GM10266 (cell line): ENCODE measurements at regions not wholly inside any gene's neighbourhood (a gene's known extent, or its start where the extent isn't known, plus 50 kb on each side); places are given as distances from the start of the nearest gene placed in this dataset.

ENCODE experiments used
- DNase-seq: peaks from one replicate; pipeline ENCODE4 v3.0.0; 2012; ENCODE audit errors: extremely low spot score
- TF ChIP-seq, protein P1 (sequence below): IDR thresholded peaks from 2 replicates; pipeline ENCODE4 v1.5.1; 2012; ENCODE audit warnings: mild to moderate bottlenecking, low read depth; ENCODE audit not compliant: control insufficient read depth, insufficient read depth; ENCODE audit errors: missing control alignments

DNA sequence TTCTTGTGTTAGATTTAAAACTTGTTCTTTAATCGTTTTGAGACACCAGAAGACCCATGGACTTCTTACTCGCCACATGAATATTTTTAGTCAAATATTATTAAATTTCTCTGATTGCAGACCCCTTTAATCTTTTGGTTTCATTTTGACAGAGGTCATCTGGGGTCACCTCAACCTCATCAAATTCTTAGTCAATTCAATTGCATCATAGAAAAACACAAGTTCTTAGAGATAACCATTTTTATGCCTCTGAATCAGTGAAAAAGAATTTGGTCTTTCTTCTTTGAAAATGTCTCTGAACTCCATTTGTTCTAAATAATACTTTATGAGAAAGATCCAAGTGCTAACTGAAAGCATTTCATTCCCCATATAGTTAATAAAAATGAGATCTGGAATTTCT lies 55.2 kb upstream of the CBLN4 start:
- TF ChIP-seq, protein P1, sequence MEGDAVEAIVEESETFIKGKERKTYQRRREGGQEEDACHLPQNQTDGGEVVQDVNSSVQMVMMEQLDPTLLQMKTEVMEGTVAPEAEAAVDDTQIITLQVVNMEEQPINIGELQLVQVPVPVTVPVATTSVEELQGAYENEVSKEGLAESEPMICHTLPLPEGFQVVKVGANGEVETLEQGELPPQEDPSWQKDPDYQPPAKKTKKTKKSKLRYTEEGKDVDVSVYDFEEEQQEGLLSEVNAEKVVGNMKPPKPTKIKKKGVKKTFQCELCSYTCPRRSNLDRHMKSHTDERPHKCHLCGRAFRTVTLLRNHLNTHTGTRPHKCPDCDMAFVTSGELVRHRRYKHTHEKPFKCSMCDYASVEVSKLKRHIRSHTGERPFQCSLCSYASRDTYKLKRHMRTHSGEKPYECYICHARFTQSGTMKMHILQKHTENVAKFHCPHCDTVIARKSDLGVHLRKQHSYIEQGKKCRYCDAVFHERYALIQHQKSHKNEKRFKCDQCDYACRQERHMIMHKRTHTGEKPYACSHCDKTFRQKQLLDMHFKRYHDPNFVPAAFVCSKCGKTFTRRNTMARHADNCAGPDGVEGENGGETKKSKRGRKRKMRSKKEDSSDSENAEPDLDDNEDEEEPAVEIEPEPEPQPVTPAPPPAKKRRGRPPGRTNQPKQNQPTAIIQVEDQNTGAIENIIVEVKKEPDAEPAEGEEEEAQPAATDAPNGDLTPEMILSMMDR: no peak

DNA sequence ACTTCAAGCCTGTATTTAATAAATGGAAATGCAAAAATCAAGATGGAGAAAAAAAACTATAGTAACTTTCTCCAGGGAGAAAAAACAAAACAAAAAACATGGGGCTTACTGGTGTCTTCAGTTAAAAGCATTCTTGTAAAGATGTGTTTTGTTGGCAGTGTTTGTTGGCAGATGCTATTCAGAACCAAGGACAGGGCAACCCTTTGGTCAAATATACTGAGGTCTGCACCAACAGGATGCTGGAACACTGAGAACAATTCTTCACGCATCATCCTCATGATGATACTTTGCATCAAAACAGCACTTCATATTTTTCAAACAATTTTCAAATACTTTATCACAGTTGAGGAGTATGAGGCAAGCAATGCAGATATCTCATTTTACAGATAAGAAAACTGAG lies 63.7 kb upstream of the CBLN4 start:
- TF ChIP-seq, protein P1: no peak
- no peak for DNase-seq

More for the DNA sequence above, 55.2 kb upstream of the CBLN4 start:
- DNase-seq: no peak

DNA sequence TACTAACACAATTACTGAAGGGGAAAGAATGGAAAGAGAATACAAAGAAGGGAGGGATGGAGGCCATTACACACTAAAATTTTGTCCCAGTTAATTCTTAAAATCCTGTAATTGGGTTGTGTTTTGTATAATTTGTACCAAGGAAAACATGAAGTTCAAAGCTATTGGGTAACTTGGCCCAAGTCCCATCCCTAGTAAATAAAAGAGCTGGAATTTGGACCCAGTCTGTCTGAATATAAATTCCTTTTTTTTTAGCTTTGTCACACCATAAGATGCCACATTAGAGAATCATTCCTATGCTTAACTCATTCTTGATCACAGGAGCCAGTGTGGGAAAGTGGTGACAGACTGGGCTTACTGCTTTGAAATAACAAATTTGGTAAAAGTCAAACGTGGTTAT lies 66.8 kb upstream of the CBLN4 start:
- TF ChIP-seq, protein P1: no peak

DNA sequence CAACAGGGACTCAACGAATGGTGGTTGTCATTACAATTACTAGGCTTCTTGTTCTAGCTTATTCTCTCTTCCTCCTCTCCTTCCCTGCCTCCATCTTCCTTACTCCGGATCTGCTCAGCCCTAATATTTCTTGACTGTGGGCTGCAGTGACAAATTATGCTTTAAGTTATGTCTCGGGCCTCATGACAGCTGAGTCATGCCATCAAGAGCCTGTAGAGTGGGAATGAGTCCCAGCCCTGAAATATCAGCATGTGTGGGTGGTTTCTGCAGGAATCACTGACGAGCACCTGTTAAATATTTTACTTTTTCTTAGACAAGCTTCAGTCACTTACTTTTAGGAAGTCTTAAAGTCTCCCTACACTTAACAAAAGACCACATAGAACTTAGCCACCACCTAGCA lies 83.1 kb upstream of the CBLN4 start:
- no peak for DNase-seq
- TF ChIP-seq, protein P1: no peak

More for the DNA sequence above, 66.8 kb upstream of the CBLN4 start:
- DNase-seq: no peak

DNA sequence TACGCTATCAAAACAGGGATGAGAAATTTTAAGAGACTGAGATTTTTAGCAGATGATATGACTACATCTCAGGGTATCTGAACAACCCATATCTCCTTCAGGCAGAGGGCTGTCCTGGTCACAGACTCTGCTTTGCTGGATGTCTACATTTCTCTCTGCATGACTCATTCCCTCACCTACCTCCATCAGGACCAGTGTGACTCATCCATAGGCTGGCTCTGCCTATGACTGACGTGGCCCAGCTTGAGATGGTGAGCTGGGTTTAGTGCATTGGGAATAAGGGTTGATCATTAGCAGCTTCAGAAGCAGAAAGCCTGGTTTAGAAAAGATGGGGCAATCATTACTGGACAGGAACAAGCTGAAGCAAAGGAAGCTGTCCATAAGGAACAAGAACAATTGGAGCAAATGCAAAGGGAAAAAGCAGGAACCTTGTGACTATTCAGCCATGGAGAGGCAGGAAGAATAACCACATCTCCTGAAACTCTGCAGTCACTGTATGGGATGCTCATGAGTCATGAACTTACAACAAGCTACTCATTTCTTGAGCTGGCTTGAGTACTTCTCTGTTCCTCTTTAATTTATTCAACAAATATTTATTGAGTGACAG lies 86.4 kb upstream of the CBLN4 start:
- TF ChIP-seq, protein P1: no peak
- no peak for DNase-seq

DNA sequence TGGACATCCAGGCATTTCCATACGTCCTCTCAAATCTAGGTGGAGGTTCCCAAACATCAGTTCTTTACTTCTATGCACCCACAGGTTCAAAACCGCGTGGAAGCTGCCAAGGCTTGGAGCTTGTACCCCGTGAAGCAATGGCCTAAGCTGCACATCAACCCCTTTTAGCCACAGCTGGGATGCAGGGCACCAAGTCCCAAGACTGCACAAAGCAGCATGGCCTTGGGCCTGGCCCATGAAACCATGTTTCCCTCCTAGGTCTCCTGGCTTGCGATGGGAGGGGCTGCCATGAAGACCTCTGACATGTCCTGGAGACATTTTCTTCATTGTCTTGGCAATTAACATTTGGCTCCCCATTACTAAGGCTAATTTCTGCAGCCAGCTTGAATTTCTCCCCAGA lies 88.9 kb upstream of the CBLN4 start:
- DNase-seq: no peak
- TF ChIP-seq, protein P1: no peak

DNA sequence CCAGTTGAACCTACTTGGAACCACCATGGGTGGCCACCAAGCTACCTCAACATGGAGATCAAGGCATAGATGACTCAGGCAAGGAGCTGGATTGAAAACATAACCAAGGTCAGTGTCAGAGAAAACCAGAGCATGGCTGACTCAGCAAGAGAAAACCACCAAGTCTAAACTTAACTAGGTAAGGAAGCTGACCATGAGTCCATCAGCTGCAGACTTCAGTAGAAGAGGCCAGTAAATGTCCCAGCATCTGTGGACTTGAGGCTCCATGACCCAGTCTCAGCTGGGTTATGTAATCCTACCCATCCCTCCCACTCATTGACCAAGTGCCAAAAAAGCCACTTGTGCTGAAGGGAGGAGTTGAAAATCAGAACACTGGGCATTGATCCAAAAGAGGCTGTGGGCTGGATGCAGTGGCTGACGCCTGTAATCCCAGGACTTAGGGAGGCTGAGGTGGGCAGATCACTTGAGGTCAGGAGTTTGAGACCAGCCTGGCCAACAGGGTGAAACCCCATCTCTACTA lies 93.7 kb upstream of the CBLN4 start:
- DNase-seq: no peak
- TF ChIP-seq, protein P1: no peak
